Breast epithelium (tissue), 3 donors: ENCODE measurements at regions not wholly inside any gene's neighbourhood (a gene's known extent, or its start where the extent isn't known, plus 50 kb on each side); places are given as distances from the start of the nearest gene placed in this dataset.

Experiments
- POLR2A ChIP-seq: fragments of 450-650 bp; IDR thresholded peaks from one replicate; pipeline ENCODE4 v1.6.1; 2016; ENCODE audit warnings: antibody characterized with exemption, mild to moderate bottlenecking, moderate library complexity
- POLR2AphosphoS5 ChIP-seq, 3 donors: sonication (generic); formaldehyde crosslinking; IDR thresholded peaks; one replicate each; pipeline ENCODE4 v1.6.1; 2017; ENCODE audit warnings: antibody characterized with exemption in 3 of 3

DNA sequence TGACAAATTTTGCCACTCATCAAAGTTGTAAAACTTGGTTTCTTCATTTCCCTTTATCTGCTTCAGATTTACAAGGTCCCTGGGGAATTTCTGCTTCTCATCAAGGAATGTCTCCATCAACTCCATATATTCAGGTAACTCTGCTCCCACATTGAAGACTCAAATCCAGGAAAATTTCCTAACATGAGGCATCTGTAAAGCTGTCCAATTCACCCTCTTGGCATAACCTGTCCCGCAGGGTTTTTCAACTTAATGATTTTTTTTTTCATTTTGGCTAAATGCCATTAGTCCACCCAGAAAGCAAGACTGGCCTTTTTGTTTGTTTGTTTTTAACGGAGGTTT is 50.2 kb upstream of the SLC30A5 start:
- TF ChIP-seq POLR2AphosphoS5 (IDR thresholded peaks at IDR 0.05) (no peak), POLR2A (no peak)
